Adipose tissue (tissue), 3 donors: ENCODE measurements at regions not wholly inside any gene's neighbourhood (a gene's known extent, or its start where the extent isn't known, plus 50 kb on each side); places are given as distances from the start of the nearest gene placed in this dataset.

Experiments
- H3K27ac ChIP-seq: one replicate; pipeline ENCODE4 v1.5.1; 2013; ENCODE audit warnings: low read depth, low read length
- WGBS, 3 donors: extraction: QIAGEN DNeasy Blood & Tissue Kit; methylation state at CpG; one replicate each; pipeline ENCODE4 v1.1.7; 2013; 5-methylcytosine and 5-hydroxymethylcytosine counted together
- donor health status: healthy with polysubstance abuse.
- donor health status: Bipolar disorder and iron deficiency.
- donor health status: healthy.

DNA sequence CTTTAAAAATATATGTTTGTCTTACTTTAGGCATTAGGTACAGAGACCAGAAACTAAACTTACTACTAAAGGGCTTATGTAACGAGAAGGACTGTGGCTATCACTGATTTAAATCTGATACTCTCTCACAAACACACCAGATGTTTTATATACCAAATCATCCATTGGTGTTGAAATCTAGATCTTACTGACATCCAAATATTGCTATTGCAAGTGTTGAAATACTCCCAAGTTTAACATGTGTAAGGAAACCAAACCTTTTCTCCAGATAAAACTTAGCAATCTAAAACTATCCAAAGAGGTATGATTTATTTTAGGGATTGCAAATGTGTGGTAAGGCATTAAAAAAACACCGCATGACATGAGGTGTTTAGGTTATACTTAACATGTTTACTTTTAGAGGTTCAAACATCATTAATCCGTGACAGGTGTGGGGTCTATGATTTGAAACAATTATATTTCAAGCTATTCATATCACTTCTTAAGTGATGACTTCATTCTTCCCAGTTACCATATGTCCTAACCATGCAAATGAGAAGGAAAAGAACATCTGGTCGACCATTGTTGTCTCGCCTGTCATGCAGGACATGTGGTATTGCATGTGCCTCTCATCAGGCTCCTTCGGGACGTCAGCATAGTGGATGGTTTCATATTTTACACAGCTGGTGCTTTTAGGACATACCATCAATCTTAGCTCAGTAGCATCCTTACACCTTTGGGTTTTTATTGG lies 168.3 kb upstream of the SPACA1 start:
- WGBS, 3 donors, result 58 to 66% (median 62%) methylated on average over 7 of the region's 7 CpGs
- no peak overlapping the region for H3K27ac ChIP-seq

- no peak overlapping the region for H3K27ac ChIP-seq
- WGBS, 3 donors, result 38 to 67% (median 62%) methylated on average over 1 of the region's 1 CpG
Measured at GRCh38 chr6:87875781-87876180, 171.9 kb upstream of the SPACA1 start.

DNA sequence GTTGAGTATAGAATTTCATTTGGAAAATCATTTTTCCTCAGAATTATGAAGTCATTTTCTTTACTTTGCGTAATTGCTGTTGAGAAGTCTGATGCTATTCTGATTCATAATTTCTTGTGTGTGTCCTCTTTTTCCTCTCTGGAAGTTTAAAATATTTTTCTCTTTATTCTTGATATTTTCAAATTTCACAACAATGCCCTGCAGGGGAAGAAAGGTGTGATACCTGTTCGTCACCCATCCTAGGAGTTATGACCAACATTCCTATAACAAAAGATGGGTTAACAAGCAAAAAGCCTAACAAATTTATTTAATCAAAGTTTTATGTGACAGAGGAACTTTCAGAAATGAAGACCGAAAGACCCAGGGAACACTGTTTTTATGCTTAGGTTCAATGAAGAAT lies 171.5 kb upstream of the AKIRIN2 start:
- 77 to 98% (median 97%) methylated on average over 3 of the region's 3 CpGs for WGBS, 3 donors
- H3K27ac ChIP-seq, result no peak overlapping the region

- 35 to 49% (median 36%) methylated on average over 3 of the region's 3 CpGs for WGBS, 3 donors
- H3K27ac ChIP-seq, result no peak overlapping the region
Measured at GRCh38 chr6:87870556-87870955, 168.5 kb upstream of the AKIRIN2 start.

GRCh38 chr6:87869064-87869905 lies 167.3 kb upstream of the AKIRIN2 start:
- WGBS, 3 donors, result 75 to 80% (median 80%) methylated on average over 7 of the region's 7 CpGs
- no peak overlapping the region for H3K27ac ChIP-seq

- WGBS, 3 donors, result 92 to 98% (median 96%) methylated on average over 2 of the region's 2 CpGs
- no peak overlapping the region for H3K27ac ChIP-seq
Measured at GRCh38 chr6:87860902-87861301, 158.9 kb upstream of the AKIRIN2 start.

GRCh38 chr6:87858440-87858839 lies 156.4 kb upstream of the AKIRIN2 start:
- H3K27ac ChIP-seq, result no peak overlapping the region
- WGBS, 3 donors, result 24 to 57% (median 42%) methylated on average over 1 of the region's 1 CpG

GRCh38 chr6:87851674-87852299 lies 149.8 kb upstream of the AKIRIN2 start:
- H3K27ac ChIP-seq, result no peak overlapping the region
- WGBS, 3 donors, result 83 to 92% (median 86%) methylated on average over 4 of the region's 4 CpGs

GRCh38 chr6:87848616-87849015 lies 146.6 kb upstream of the AKIRIN2 start:
- H3K27ac ChIP-seq, result no peak overlapping the region
- WGBS, 3 donors, result 32 to 67% (median 47%) methylated on average over 3 of the region's 3 CpGs

DNA sequence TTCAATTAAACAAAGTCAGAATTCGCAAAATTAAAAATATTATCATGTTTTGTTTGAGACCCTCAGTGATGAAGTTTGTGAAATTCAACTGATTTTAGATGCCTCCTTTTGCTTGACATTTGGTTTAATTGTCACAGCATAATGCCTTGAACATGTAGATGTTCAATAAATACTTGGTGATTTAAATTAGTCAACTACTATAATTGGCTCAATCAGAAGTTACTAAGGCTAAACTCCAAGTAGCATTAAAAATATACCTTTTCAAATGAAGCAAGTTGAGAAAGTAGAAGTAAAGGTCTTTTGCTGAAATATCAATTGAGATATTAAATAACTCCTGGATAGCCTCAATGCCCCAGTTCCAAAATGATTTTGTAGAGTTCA lies 145.8 kb upstream of the AKIRIN2 start:
- no peak overlapping the region for H3K27ac ChIP-seq
- 95 to 96% (median 95%) methylated on average over 1 of the region's 1 CpG for WGBS, 3 donors

GRCh38 chr6:87847135-87847829 lies 145.2 kb upstream of the AKIRIN2 start:
- WGBS, 3 donors, result 86 to 87% (median 87%) methylated on average over 6 of the region's 6 CpGs
- H3K27ac ChIP-seq, result no peak overlapping the region

DNA sequence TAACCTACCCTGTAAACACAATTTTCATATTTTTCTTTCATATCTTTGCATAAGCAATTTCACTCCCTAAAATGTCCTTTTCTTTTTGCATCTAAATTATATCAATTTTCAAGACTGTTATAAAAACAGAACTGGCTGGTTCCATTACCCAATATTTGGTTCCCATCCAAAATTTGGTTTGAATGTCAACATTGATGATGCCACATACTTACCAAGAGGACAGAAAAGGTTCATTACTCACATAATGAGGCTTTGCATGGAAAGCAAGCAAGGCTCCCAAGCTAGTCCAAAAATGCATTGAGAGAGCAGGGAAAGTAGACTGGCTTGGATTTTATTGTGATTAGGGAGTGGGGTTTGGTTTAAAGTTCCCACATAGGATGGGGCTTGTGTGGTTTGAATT lies 144.4 kb upstream of the AKIRIN2 start:
- no peak overlapping the region for H3K27ac ChIP-seq

GRCh38 chr6:87840324-87840723 lies 138.3 kb upstream of the AKIRIN2 start:
- 85 to 95% (median 94%) methylated on average over 6 of the region's 6 CpGs for WGBS, 3 donors

DNA sequence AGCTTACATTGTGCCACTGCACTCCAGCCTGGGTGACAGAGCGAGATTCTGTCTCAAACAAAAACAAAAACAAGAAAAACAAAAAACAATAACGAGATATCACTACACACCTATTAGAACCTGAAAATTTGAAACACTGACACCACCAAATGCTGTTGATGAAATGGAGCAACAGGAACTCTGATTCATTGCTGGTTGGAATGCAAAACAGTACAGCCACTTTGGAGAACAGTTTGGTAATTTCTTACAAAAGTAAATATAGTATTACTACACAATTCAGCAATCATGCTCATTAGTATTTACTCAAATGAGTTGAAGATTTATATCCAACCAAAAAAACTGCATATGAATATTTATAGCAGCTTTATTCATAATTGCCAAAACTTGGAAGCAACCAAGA lies 135.8 kb upstream of the AKIRIN2 start:
- 42 to 69% (median 63%) methylated on average over 2 of the region's 2 CpGs for WGBS, 3 donors

More at GRCh38 chr6:87840324-87840723, 138.3 kb upstream of the AKIRIN2 start:
- H3K27ac ChIP-seq, result no peak overlapping the region

DNA sequence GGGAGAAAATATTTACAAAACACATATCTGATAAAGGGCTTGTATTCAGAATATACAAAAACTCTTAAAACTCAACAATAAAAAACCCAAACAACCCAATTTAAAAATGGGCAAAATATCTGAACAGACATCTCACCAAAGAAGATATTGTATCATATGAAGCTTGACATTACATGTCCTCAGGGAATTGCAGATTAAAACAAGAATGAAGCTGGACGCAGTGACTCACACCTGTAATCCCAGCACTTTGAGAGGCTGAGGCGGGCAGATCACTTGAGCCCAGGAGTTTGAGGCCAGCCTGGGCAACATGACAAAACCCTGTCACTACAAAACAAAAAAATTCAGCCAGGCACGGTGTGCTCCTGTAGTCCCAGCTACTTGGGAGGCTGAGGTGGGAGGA lies 135.4 kb upstream of the AKIRIN2 start:
- no peak overlapping the region for H3K27ac ChIP-seq
- WGBS, 3 donors, result 72 to 95% (median 75%) methylated on average over 3 of the region's 3 CpGs

More for the DNA sequence above, 135.8 kb upstream of the AKIRIN2 start:
- no peak overlapping the region for H3K27ac ChIP-seq

DNA sequence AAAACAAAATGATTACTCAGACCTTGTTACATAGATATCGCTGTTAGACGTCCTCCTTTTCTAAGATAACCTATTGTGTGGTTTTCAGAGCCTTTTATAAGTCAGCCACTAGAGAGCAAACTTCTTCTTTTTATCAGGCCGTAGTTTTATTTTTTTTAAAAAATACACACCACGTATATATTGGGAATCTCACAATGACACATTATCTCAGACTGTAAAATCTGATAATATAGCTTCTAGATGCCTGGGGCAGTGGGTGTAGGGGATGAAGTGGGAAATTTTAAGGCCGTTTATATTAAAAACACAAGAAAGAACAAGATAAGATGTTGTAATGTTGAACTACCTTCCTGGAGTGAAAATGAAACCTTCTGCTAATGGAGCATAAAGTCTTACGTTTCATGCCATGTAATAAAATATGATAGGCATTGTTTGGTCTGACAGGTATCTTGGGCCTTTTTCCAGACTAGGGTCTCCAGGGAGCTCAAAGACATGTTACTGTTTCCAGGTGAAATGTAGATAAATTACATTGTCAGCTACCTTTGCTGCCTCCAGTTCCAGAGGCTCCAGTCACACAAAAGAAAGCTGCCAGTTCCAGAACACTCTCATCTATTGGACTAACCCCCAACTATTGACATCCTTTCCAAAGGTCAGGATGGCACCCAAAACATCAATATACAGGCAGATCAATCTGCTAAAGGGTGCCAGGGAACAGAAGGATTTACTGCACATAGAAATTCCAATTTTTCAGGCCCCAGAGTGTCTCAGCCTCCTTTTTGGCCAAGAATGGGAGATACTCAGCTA lies 130.2 kb upstream of the AKIRIN2 start:
- H3K27ac ChIP-seq, result no peak overlapping the region
- WGBS, 3 donors, result 1 to 3% (median 1%) methylated on average over 6 of the region's 6 CpGs

DNA sequence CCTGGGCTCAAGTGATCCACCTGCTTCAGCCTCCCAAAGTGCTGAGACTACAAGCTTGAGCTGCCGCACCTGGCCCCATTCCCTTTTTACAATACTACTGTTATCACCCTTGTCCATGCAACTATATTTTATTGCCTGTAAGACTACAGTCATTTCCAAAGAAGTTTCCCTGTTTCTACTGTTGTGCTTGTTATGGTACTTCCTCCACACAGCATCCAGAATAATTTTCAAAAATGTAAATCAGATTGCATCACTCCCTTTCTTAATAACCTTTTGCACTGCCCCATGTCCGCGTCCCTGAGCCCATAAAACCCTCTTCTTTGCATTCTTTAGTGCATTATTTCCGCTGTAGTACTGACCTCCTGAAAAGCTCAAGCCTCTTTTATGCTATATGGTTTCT lies 128.9 kb upstream of the AKIRIN2 start:
- 73 to 88% (median 74%) methylated on average over 4 of the region's 4 CpGs for WGBS, 3 donors
- no peak overlapping the region for H3K27ac ChIP-seq

DNA sequence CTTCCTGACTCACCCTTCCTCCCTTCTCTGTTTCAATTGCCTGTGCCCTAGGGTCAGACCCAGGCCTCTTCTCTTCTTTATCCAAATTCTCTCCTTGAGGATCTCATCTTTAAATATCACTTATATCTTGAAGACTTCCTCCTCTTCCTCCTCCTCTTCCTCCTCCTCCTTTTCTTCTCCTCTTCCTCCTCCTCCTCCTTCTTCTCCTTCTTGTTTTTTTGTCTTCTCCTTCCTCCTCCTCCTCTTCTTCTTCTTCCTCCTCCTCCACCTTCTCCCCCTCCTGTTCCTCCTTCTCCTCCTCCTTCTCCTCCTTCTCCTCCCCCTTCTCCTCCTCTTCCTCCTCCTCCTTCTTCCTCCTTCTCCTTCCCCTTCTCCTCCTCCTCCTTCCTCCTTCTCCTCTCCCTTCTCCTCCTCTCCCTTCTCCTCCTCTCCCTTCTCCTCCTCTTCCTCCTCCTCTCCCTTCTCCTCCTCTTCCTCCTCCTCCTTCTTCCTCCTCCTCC lies 127.6 kb upstream of the AKIRIN2 start:
- no peak overlapping the region for H3K27ac ChIP-seq
